ENCODE measurements at regions not wholly inside any gene's neighbourhood (a gene's known extent, or its start where the extent isn't known, plus 50 kb on each side); places are given as distances from the start of the nearest gene placed in this dataset.

DNA sequence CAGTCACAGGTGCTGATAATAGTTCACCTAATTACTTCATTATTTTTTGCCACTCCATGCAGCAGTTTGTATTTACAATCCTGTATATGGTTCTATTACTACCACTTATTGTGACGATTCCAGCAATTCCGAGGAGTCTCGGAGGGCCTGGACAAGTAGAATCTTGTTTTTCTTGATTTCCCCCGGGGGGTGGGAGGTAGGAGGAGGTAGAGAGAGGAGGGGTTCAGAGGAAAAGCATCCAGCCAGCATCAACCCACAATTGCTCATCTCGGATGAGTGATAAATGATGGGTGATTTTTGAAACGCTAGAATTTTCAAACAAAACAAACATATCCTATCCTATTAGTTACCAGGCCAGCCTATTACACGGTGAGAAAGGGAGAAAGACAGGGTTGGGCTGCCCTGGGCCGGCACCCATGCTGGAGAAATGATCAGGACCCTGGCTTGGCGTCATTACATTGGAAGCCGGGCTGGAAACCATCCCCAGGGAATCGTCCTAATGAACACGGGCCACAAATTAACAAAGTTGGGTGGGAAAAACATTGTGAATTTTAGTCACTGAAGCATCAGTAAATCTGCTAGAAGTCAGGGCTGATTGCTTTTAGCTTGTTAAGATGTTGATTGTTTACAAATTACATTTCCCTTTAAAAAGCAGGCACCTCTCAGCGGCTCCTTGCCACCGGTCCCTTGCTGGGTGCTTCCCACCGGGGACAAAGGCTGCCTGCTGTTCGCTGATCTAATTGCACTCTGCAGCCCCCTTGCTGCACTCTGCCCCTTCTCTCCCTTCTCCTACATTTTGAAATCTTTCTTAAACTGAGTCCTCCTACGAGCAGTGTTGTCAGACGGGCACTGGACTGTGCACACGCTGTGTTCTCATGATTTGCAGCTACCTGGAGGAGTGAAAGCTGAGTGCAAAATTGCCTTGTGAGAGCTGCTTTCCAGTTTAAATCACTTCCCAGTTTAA lies 95.5 kb downstream of the FAM204A start:
- DNase-seq: no peak

GRCh38 chr10:118243907-118244306 lies 98.2 kb downstream of the FAM204A start:
- no peak for DNase-seq

- DNase-seq: peak; percentile 42 to 79
These were observed 100.6 kb downstream of the FAM204A start for GRCh38 chr10:118241229-118242137.

- no peak for DNase-seq
These were observed 102.9 kb downstream of the FAM204A start for GRCh38 chr10:118239236-118239630.

DNA sequence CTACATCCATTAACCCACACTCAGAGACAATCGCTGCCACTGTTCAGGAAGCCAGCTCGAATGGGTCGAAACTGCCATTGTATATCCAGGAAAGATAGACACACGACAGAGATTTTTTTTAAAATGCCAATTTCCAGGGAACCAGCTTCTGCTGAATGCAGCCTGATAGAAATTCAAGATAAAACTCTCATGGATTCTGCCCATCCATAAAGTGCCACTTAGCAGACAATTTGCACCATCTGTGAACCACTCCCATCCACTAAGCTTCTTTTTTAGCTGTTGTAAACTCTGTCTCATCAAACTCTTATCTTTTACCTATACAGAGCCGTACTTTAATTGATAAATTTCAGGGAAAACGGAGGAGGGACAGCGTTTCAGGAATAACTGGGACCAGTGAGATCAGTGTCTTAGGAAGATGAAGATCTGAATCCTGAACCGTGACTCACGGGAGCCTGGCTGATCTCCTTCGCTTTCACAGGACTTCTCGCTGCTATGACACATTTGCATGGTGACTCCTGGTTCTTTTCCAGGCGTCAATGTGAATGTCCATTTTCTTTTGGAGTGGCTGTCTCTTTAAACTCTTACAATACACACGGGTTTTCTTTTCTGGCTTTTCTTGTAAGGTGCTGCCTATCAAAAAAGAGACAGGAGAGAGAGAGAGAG lies 103.4 kb downstream of the FAM204A start:
- DNase-seq: peak in 1 of 2 experiments; percentile 12

DNA sequence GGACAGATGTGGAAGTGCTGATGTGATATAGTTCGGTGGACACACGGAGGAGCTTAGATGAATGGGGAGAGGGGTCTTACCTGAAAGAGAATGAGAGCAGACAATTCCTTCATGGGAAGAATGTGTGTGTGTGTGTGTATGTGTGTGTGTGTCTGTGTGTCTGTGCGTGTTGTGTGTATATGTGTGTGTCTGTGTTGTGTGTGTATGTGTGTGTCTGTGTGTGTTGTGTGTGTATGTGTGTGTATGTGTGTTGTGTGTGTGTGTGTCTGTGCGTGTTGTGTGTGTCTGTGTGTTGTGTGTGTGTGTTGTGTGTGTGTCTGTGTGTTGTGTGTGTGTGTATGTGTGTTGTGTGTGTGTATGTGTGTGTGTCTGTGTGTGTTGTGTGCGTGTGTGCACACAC lies 104.2 kb downstream of the FAM204A start:
- DNase-seq: no peak

- no peak for DNase-seq
These were observed 107.4 kb downstream of the FAM204A start for GRCh38 chr10:118234683-118235082.

DNA sequence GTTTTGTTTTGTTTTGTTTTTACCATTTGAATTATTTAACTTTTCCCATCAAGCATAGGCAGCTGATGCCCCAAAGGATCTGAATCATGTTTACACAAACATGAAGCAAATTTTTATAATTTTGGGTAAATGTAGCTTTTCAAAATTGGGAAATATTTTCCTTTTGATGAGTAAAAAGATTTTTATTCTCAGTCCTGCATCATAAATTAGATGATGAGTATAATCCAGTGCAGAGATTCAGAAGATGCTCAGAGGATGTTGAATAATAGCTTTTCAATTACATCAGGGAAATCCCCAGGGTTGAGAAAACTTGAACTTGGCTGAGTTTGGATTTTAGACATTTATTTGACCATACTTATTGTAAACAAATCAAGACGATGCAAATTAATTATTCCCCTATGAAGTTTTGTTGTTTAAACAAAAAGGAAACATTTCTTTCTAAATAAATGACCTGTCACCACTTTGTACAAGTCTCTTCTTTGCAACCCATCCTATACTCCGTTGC lies 121.7 kb downstream of the FAM204A start:
- DNase-seq: no peak

DNA sequence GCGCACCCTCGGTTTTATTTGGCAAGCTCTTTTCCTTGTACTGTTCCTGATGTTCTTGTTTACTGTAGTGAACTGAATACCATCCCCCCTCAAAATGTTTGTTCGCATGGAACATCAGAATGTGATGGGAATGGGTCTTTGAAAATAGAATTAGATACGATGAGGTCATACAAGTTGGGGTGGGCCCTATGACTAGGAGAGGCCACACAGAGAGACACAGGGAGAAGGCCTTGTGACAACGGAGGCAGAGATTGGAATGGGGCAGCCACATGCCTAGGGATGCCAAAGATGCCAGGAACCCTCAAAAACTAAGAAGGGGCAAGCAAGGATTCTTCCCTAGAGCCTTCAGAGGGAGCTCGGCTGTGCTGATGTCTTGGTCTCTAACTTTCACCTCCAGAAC lies 123.6 kb downstream of the FAM204A start:
- DNase-seq: no peak

DNA sequence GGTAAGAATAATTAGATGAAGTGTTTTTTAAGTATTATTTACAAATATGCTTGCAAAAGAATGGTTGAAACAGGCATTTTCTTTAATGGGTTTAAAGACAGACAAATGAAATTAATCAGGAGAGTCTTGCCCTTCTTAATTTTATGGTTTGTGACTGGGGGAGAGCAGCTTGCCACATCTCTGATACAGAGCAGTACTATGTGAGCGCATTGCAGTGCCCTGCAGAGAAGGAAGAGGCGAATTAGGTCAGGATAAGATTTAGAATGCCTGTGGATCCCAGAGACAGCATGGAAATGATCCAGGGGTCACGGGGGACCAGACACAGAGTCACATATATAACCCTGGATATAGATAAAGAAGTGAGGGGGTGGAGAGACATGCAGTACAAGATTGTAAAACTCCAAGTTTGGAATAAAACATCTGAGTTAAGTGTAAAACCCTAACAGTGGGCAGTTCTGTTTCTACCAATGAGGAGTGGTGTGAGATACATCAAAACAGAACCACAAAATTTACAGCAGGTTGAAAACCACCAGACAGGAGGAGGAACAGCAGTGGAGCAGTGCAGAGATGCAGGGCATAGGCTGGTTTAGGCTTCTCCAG lies 125.5 kb downstream of the FAM204A start:
- DNase-seq: no peak

GRCh38 chr10:118216020-118216419 lies 126.1 kb downstream of the FAM204A start:
- no peak for DNase-seq

- no peak for DNase-seq
These were observed 127.3 kb downstream of the FAM204A start for GRCh38 chr10:118214776-118215175.

DNA sequence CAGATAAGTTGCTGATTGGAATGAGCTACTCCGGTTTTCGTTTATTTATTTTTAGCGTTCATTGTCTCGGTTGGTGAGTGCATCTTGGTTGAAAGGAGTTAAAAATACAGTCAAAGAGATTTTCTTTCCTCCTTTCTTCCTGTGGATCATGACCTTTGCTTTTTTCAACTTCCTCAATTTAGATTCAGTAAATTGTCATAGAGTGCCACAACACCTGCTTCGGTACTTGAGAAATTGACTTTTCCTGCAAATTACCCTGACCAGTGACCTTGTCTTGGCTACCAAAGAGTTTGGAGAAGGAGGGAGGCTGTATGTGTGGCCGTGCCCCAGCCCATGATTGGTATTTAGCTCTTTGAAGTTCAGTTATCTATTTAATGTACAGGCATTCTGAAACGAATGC lies 128.7 kb downstream of the FAM204A start:
- no peak for DNase-seq

GRCh38 chr10:118210276-118210675 lies 131.8 kb downstream of the FAM204A start:
- DNase-seq: no peak

DNA sequence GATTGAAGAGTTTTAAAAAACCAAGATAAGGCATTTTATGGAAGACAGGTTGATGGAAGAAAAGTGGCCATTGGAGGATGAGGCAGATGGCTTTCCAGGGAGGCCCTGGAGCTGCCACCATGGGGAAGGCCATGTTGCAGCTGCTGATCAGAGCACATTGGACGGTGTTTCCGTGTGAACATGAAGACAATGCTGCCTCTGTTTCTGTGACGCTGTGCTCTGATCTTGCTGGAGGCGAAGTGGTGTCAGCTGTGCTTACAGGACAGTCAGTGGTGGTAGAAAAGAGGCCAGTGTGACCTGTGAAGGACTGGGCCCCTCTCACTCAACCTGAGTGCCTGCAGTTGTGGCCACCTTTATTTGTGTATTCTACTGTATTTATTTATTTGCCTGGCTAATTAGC lies 132.9 kb downstream of the FAM204A start:
- peak; percentile 55 to 66 for DNase-seq

GRCh38 chr10:118207470-118208007 lies 134.6 kb downstream of the FAM204A start:
- DNase-seq: no peak

- DNase-seq: no peak
These were observed 137.7 kb downstream of the FAM204A start for GRCh38 chr10:118204292-118204943.

DNA sequence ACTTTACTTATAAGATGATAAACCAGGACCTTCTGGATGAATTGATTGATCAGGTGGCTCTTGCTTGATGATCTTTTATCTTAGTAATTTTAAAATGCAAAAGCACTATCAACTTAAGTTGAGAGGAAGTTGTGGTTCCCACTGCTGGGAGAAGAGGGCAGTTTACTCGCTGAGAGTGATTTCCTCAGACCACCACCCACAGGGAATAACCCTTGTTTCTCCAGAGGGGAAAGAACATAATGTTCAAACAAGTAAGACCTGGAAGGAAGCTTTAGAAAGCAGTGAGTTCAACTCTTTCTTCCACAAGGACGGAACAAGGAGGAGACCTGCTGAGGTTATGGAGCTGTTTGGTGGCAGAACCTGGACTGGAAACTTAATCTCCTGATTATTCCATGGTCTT lies 138.7 kb downstream of the FAM204A start:
- no peak for DNase-seq

- no peak for DNase-seq
These were observed 146.4 kb downstream of the FAM204A start for GRCh38 chr10:118195729-118196128.

- no peak for DNase-seq
These were observed 146.9 kb upstream of the RAB11FIP2 start for GRCh38 chr10:118193642-118194041.

- DNase-seq: no peak
These were observed 134.3 kb upstream of the RAB11FIP2 start for GRCh38 chr10:118181021-118181420.

GRCh38 chr10:118175148-118175547 lies 128.4 kb upstream of the RAB11FIP2 start:
- DNase-seq: no peak

All from NCI-H526 (cell line).